ENCODE measurements at regions not wholly inside any gene's neighbourhood (a gene's known extent, or its start where the extent isn't known, plus 50 kb on each side); places are given as distances from the start of the nearest gene placed in this dataset.
A peak's percentile ranks its signal among the peaks of the same experiment; 100 is the strongest.

DNA sequence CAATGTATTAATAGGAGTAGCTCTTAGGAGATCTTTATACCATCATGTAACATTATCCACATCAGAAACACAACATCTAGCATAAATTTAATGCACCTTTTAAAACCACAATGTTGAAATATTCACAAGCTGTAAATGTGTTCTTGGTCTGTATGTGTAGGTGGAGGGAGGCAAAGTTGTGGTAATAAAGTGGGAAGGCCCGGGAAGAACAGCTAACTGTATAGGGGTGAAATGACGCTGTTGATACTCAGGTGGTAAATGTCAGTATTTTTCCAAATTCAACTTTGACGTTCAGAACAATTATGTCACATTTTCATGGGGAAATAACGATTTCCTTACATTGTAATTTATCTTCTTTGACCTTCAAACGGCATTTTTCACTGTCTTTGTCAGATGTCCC is 146.0 kb upstream of the STMND1 start:
- H3F3A ChIP-seq (ENCODE audit: low read depth): no peaks in the 10 kb centered on the region
- no peak overlapping the region for H3K4me3 ChIP-seq (ENCODE audit: low read length, poor library complexity, severe bottlenecking)
- no peak overlapping the region for H3K4me2 ChIP-seq (ENCODE audit: low read depth, low read length, poor library complexity, severe bottlenecking)
- H3K27me3 ChIP-seq (ENCODE audit: insufficient read depth, low read length, poor library complexity, severe bottlenecking): no peaks in the 10 kb centered on the region
- H3K4me1 ChIP-seq (ENCODE audit: insufficient read depth, low read length, poor library complexity, severe bottlenecking): peaks cover 12% of the 10 kb centered on the region
- peak overlapping the region; percentile 50; the same call in 1 of the 2 replicates for H2AFZ ChIP-seq (ENCODE audit: low read length)
- no peaks in the 10 kb centered on the region for H3K79me2 ChIP-seq (ENCODE audit: insufficient read depth, low read length)
- no peaks in the 10 kb centered on the region for H3K36me3 ChIP-seq (ENCODE audit: insufficient read depth, low read length)
- no peak overlapping the region for H3K9ac ChIP-seq (ENCODE audit: low read depth, low read length, poor library complexity, severe bottlenecking)
- no peaks in the 10 kb centered on the region for H3K9me3 ChIP-seq (ENCODE audit: insufficient read depth, low read depth, low read length)
- no peaks in the 10 kb centered on the region for H3K9me2 ChIP-seq (replicated peaks; ENCODE audit: low read depth, low read length)
- H4K20me1 ChIP-seq (ENCODE audit: insufficient read depth, low read length, poor library complexity, severe bottlenecking): no peaks in the 10 kb centered on the region
- no peak for TF ChIP-seq EZH2phosphoT487 (IDR thresholded peaks at IDR 0.05; ENCODE audit: borderline replicate concordance)
- TF ChIP-seq, protein P1, sequence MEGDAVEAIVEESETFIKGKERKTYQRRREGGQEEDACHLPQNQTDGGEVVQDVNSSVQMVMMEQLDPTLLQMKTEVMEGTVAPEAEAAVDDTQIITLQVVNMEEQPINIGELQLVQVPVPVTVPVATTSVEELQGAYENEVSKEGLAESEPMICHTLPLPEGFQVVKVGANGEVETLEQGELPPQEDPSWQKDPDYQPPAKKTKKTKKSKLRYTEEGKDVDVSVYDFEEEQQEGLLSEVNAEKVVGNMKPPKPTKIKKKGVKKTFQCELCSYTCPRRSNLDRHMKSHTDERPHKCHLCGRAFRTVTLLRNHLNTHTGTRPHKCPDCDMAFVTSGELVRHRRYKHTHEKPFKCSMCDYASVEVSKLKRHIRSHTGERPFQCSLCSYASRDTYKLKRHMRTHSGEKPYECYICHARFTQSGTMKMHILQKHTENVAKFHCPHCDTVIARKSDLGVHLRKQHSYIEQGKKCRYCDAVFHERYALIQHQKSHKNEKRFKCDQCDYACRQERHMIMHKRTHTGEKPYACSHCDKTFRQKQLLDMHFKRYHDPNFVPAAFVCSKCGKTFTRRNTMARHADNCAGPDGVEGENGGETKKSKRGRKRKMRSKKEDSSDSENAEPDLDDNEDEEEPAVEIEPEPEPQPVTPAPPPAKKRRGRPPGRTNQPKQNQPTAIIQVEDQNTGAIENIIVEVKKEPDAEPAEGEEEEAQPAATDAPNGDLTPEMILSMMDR (conservative IDR thresholded peaks at IDR 0.05; ENCODE audit: low read length): no peak

DNA sequence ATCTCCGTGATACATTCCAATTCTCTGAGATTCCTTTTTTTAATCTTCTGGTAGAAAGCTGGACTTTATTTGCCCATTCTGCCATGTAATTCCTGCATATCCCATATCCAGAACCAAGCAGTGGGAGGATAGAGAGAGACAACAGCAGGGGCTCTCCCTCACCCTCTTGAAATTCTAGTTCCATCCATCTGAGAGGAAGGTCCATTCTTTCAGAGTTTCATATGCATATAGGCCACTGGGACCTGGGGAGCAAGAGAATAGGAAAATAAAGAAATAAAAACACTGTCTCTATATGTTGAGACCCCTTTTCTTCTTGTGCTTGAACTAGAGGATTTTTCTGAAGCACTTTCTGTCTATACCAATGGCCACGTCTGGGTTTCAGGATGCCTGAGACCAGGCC is 147.9 kb upstream of the STMND1 start:
- H2AFZ ChIP-seq (ENCODE audit: low read length): no peak overlapping the region; the same call in 1 of the 2 replicates
- no peaks in the 10 kb centered on the region for H3K79me2 ChIP-seq (ENCODE audit: insufficient read depth, low read length)
- no peaks in the 10 kb centered on the region for H3K9me2 ChIP-seq (replicated peaks; ENCODE audit: low read depth, low read length)
- H3K9me3 ChIP-seq (ENCODE audit: insufficient read depth, low read depth, low read length): no peaks in the 10 kb centered on the region
- H3K9ac ChIP-seq (ENCODE audit: low read depth, low read length, poor library complexity, severe bottlenecking): no peak overlapping the region
- no peaks in the 10 kb centered on the region for H3F3A ChIP-seq (ENCODE audit: low read depth)
- no peaks in the 10 kb centered on the region for H4K20me1 ChIP-seq (ENCODE audit: insufficient read depth, low read length, poor library complexity, severe bottlenecking)
- H3K4me2 ChIP-seq (ENCODE audit: low read depth, low read length, poor library complexity, severe bottlenecking): no peak overlapping the region
- H3K4me3 ChIP-seq (ENCODE audit: low read length, poor library complexity, severe bottlenecking): no peak overlapping the region
- H3K36me3 ChIP-seq (ENCODE audit: insufficient read depth, low read length): no peaks in the 10 kb centered on the region
- H3K4me1 ChIP-seq (ENCODE audit: insufficient read depth, low read length, poor library complexity, severe bottlenecking): peaks cover 12% of the 10 kb centered on the region
- H3K27me3 ChIP-seq (ENCODE audit: insufficient read depth, low read length, poor library complexity, severe bottlenecking): no peaks in the 10 kb centered on the region
- no peak for TF ChIP-seq EZH2phosphoT487 (IDR thresholded peaks at IDR 0.05; ENCODE audit: borderline replicate concordance)
- TF ChIP-seq, protein P1 (conservative IDR thresholded peaks at IDR 0.05; ENCODE audit: low read length): no peak; the same call in 1 of the 2 replicates

DNA sequence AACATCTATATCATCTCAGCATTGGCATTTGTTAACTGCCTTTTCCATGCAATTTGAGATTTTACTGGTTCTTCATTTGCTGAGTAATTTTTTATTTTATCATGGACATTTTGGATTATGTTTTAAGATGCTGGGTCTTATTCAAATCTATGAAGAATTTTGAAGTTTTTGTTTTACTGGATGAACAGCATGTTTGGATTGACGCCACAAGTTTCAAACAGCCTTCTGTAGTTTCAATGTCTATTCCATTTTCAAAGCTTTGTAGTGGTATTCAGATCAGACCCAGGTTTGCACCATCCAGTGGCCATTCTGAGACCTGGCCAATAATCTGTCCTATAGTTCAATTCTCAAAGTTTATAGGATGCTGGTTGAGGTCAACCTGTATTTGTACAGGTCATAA is 148.4 kb upstream of the STMND1 start:
- Histone ChIP-seq H3F3A (ENCODE audit: low read depth) (no peaks in the 10 kb centered on the region), H3K4me2 (ENCODE audit: low read depth, low read length, poor library complexity, severe bottlenecking) (no peak overlapping the region), H2AFZ (ENCODE audit: low read length) (no peak overlapping the region), H3K4me1 (ENCODE audit: insufficient read depth, low read length, poor library complexity, severe bottlenecking) (peaks cover 17% of the 10 kb centered on the region), H3K36me3 (ENCODE audit: insufficient read depth, low read length) (no peaks in the 10 kb centered on the region), H3K9me2 (replicated peaks; ENCODE audit: low read depth, low read length) (no peaks in the 10 kb centered on the region), H3K9me3 (ENCODE audit: insufficient read depth, low read depth, low read length) (no peaks in the 10 kb centered on the region), H3K9ac (ENCODE audit: low read depth, low read length, poor library complexity, severe bottlenecking) (no peak overlapping the region), H3K79me2 (ENCODE audit: insufficient read depth, low read length) (no peaks in the 10 kb centered on the region), H3K27me3 (ENCODE audit: insufficient read depth, low read length, poor library complexity, severe bottlenecking) (no peaks in the 10 kb centered on the region), H4K20me1 (ENCODE audit: insufficient read depth, low read length, poor library complexity, severe bottlenecking) (no peaks in the 10 kb centered on the region), H3K4me3 (ENCODE audit: low read length, poor library complexity, severe bottlenecking) (no peak overlapping the region)
- no peak for TF ChIP-seq EZH2phosphoT487 (IDR thresholded peaks at IDR 0.05; ENCODE audit: borderline replicate concordance)
- TF ChIP-seq, protein P1 (conservative IDR thresholded peaks at IDR 0.05; ENCODE audit: low read length): peak; percentile 41
